ENCODE measurements at regions not wholly inside any gene's neighbourhood (a gene's known extent, or its start where the extent isn't known, plus 50 kb on each side); places are given as distances from the start of the nearest gene placed in this dataset.

- no peak for TF ChIP-seq CTCF (IDR thresholded peaks at IDR 0.05)
- Histone ChIP-seq H3K36me3 (no peaks in the 10 kb centered on the region), H3K4me1 (no peaks in the 10 kb centered on the region), H3K9me3 (no peaks in the 10 kb centered on the region), H3K4me3 (no peak overlapping the region), H3K27me3 (ENCODE audit: low read depth) (no peaks in the 10 kb centered on the region), H3K27ac (no peak overlapping the region)
- intact Hi-C loops (cut with DNase I), result no loop called here
- DNase-seq (no peak), ATAC-seq (no peak)
These were observed 72.0 kb upstream of the GPM6A start for GRCh38 chr4:175884048-175884447.

- H3K27ac ChIP-seq, result no peak overlapping the region
- no peak for TF ChIP-seq CTCF (IDR thresholded peaks at IDR 0.05)
- H3K4me1 ChIP-seq, result no peaks in the 10 kb centered on the region
- H3K27me3 ChIP-seq (ENCODE audit: low read depth), result no peaks in the 10 kb centered on the region
- intact Hi-C loops (cut with DNase I), result no loop called here
- H3K9me3 ChIP-seq, result no peaks in the 10 kb centered on the region
- no peak for ATAC-seq
- no peak for DNase-seq
- no peaks in the 10 kb centered on the region for H3K36me3 ChIP-seq
- no peak overlapping the region for H3K4me3 ChIP-seq
These were observed 79.2 kb upstream of the GPM6A start for GRCh38 chr4:175891231-175891630.

- H3K27me3 ChIP-seq (ENCODE audit: low read depth), result no peaks in the 10 kb centered on the region
- H3K27ac ChIP-seq, result no peak overlapping the region
- H3K36me3 ChIP-seq, result no peaks in the 10 kb centered on the region
- H3K9me3 ChIP-seq, result no peaks in the 10 kb centered on the region
- no peak for DNase-seq
- TF ChIP-seq CTCF (IDR thresholded peaks at IDR 0.05), result no peak
- intact Hi-C loops (cut with DNase I), result no loop called here
- H3K4me1 ChIP-seq, result no peaks in the 10 kb centered on the region
- H3K4me3 ChIP-seq, result no peak overlapping the region
- ATAC-seq, result peak in 1 of 2 donors; percentile 80
These were observed 79.8 kb upstream of the GPM6A start for GRCh38 chr4:175891851-175892250.

GRCh38 chr4:175905925-175906324, 93.9 kb upstream of the GPM6A start:
- ATAC-seq (no peak), DNase-seq (no peak)
- H3K4me1 ChIP-seq, result no peaks in the 10 kb centered on the region
- intact Hi-C loops (cut with DNase I), result no loop called here
- no peaks in the 10 kb centered on the region for H3K36me3 ChIP-seq
- no peak for TF ChIP-seq CTCF (IDR thresholded peaks at IDR 0.05)
- no peaks in the 10 kb centered on the region for H3K9me3 ChIP-seq
- H3K27ac ChIP-seq, result no peak overlapping the region
- H3K4me3 ChIP-seq, result no peak overlapping the region
- H3K27me3 ChIP-seq (ENCODE audit: low read depth), result no peaks in the 10 kb centered on the region

GRCh38 chr4:175906384-175906783, 94.3 kb upstream of the GPM6A start:
- Histone ChIP-seq H3K27me3 (ENCODE audit: low read depth) (no peaks in the 10 kb centered on the region), H3K36me3 (no peaks in the 10 kb centered on the region), H3K9me3 (no peaks in the 10 kb centered on the region), H3K27ac (no peak overlapping the region), H3K4me3 (no peak overlapping the region), H3K4me1 (no peaks in the 10 kb centered on the region)
- intact Hi-C loops (cut with DNase I), result no loop called here
- ATAC-seq (no peak), DNase-seq (no peak)
- TF ChIP-seq CTCF (IDR thresholded peaks at IDR 0.05), result no peak

- no peak overlapping the region for H3K4me3 ChIP-seq
- intact Hi-C loops (cut with DNase I), result no loop called here
- no peak for DNase-seq
- no peaks in the 10 kb centered on the region for H3K36me3 ChIP-seq
- H3K4me1 ChIP-seq, result no peaks in the 10 kb centered on the region
- no peaks in the 10 kb centered on the region for H3K27me3 ChIP-seq (ENCODE audit: low read depth)
- TF ChIP-seq CTCF (IDR thresholded peaks at IDR 0.05), result no peak
- H3K27ac ChIP-seq, result no peak overlapping the region
- H3K9me3 ChIP-seq, result no peaks in the 10 kb centered on the region
- no peak for ATAC-seq
These were observed 98.6 kb upstream of the GPM6A start for GRCh38 chr4:175910700-175911099.

All from lower lobe of right lung (tissue), 2 donors.